ENCODE measurements at regions not wholly inside any gene's neighbourhood (a gene's known extent, or its start where the extent isn't known, plus 50 kb on each side); places are given as distances from the start of the nearest gene placed in this dataset.
A peak's percentile ranks its signal among the peaks of the same experiment; 100 is the strongest.

- Mint-ChIP-seq H3K36me3 (ENCODE audit: low read depth) (no peaks in the 10 kb centered on the region), H3K27me3 (ENCODE audit: insufficient read depth) (no peaks in the 10 kb centered on the region), H3K9me3 (no peaks in the 10 kb centered on the region; the same call in 1 of the 2 replicates), H3K27ac (no peak overlapping the region), H3K4me3 (no peak overlapping the region), H3K4me1 (ENCODE audit: low read depth) (peaks cover 6% of the 10 kb centered on the region; the same call in 1 of the 2 replicates)
- no peak for DNase-seq
- TF ChIP-seq, protein P1, sequence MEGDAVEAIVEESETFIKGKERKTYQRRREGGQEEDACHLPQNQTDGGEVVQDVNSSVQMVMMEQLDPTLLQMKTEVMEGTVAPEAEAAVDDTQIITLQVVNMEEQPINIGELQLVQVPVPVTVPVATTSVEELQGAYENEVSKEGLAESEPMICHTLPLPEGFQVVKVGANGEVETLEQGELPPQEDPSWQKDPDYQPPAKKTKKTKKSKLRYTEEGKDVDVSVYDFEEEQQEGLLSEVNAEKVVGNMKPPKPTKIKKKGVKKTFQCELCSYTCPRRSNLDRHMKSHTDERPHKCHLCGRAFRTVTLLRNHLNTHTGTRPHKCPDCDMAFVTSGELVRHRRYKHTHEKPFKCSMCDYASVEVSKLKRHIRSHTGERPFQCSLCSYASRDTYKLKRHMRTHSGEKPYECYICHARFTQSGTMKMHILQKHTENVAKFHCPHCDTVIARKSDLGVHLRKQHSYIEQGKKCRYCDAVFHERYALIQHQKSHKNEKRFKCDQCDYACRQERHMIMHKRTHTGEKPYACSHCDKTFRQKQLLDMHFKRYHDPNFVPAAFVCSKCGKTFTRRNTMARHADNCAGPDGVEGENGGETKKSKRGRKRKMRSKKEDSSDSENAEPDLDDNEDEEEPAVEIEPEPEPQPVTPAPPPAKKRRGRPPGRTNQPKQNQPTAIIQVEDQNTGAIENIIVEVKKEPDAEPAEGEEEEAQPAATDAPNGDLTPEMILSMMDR (IDR thresholded peaks at IDR 0.05), result no peak
Measured at GRCh38 chr13:64633948-64634347, 2596.2 kb downstream of the PCDH9 start.

- TF ChIP-seq, protein P1 (IDR thresholded peaks at IDR 0.05), result no peak
Measured at GRCh38 chr13:64627654-64628053, 2602.5 kb downstream of the PCDH9 start.

GRCh38 chr13:64626105-64626504 lies 2604.0 kb downstream of the PCDH9 start:
- Mint-ChIP-seq H3K36me3 (ENCODE audit: low read depth) (no peaks in the 10 kb centered on the region), H3K4me3 (no peak overlapping the region), H3K27ac (no peak overlapping the region), H3K9me3 (no peaks in the 10 kb centered on the region), H3K4me1 (ENCODE audit: low read depth) (no peaks in the 10 kb centered on the region), H3K27me3 (ENCODE audit: insufficient read depth) (no peaks in the 10 kb centered on the region)
- DNase-seq, result no peak
- TF ChIP-seq, protein P1 (IDR thresholded peaks at IDR 0.05), result no peak

More at GRCh38 chr13:64627654-64628053, 2602.5 kb downstream of the PCDH9 start:
- Mint-ChIP-seq H3K36me3 (ENCODE audit: low read depth) (no peaks in the 10 kb centered on the region), H3K27ac (no peak overlapping the region), H3K4me1 (ENCODE audit: low read depth) (no peaks in the 10 kb centered on the region), H3K9me3 (no peaks in the 10 kb centered on the region), H3K4me3 (no peak overlapping the region), H3K27me3 (ENCODE audit: insufficient read depth) (no peaks in the 10 kb centered on the region)
- DNase-seq, result no peak

DNA sequence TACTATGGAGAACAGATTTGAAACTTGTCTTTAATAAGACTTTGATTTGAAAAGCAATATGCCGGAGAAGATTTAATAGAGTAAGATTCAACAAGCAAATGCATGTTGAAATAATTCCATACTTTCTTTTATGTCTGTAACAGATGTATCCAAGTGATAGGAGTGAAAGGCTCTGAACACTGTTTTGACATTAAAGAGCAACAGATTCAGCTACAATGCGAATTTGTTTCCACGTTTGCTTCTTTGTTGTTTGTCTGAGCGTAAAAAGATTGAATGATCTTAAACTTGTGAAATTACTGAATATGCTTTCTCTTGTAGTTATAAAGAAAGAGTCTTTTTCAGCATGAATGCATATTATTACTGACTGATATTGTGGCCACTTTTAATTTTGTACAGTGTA lies 2612.9 kb downstream of the PCDH9 start:
- Mint-ChIP-seq H3K36me3 (ENCODE audit: low read depth) (no peaks in the 10 kb centered on the region), H3K9me3 (no peaks in the 10 kb centered on the region; the same call in 1 of the 2 replicates)

DNA sequence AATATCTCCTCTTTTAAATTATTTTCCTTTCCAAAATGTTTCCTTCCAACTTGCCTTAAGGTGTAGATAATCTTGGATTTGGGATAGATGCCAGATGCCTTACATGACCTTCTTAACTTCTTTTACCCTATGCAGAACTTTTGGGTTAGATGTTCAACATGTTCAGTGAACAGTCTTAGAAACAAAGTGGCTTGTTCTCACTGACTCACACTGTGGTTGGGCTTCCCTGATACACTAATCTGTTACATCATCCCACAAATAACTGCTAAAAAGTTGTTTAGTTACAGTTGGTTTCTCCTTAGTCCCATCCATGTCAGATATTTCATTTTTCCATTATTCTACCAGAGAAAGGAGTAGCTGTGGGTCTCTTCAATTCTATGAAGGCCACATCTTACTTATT lies 2638.2 kb downstream of the PCDH9 start:
- peaks cover 8% of the 10 kb centered on the region for H3K4me1 Mint-ChIP-seq (ENCODE audit: low read depth)
- H3K27ac Mint-ChIP-seq, result no peak overlapping the region
- H3K9me3 Mint-ChIP-seq, result no peaks in the 10 kb centered on the region
- H3K4me3 Mint-ChIP-seq, result no peak overlapping the region
- no peaks in the 10 kb centered on the region for H3K27me3 Mint-ChIP-seq (ENCODE audit: insufficient read depth)
- H3K36me3 Mint-ChIP-seq (ENCODE audit: low read depth), result no peaks in the 10 kb centered on the region
- peak; percentile 21 for DNase-seq
- TF ChIP-seq, protein P1 (IDR thresholded peaks at IDR 0.05), result no peak

More for the DNA sequence above, 2612.9 kb downstream of the PCDH9 start:
- no peak overlapping the region for H3K4me3 Mint-ChIP-seq
- no peaks in the 10 kb centered on the region for H3K27me3 Mint-ChIP-seq (ENCODE audit: insufficient read depth)
- DNase-seq, result no peak
- no peaks in the 10 kb centered on the region for H3K4me1 Mint-ChIP-seq (ENCODE audit: low read depth)
- no peak overlapping the region for H3K27ac Mint-ChIP-seq
- TF ChIP-seq, protein P1 (IDR thresholded peaks at IDR 0.05), result no peak

DNA sequence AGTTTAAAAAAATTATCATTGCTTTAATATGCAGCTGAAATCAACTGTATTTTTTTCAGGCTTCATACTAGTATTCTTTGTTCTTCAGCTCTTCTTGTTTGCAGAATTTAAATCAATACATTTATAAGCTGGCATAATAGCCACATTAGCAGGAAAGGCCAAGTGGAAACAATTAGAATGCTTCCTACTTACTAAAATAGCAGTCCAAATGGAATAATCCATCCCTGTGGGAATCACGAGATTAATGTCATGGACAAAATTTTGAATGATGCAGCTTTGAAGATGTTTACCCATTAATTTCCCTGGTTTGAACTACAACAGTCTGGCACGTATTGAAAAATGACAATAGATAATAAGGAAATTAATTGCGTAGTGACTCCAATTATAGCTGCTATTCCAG lies 2650.8 kb downstream of the PCDH9 start:
- no peak overlapping the region for H3K27ac Mint-ChIP-seq
- H3K27me3 Mint-ChIP-seq (ENCODE audit: insufficient read depth), result no peaks in the 10 kb centered on the region; the same call in 1 of the 2 replicates
- DNase-seq, result no peak
- H3K4me3 Mint-ChIP-seq, result no peak overlapping the region
- no peaks in the 10 kb centered on the region for H3K9me3 Mint-ChIP-seq
- H3K4me1 Mint-ChIP-seq (ENCODE audit: low read depth), result no peaks in the 10 kb centered on the region
- no peaks in the 10 kb centered on the region for H3K36me3 Mint-ChIP-seq (ENCODE audit: low read depth)
- TF ChIP-seq, protein P1 (IDR thresholded peaks at IDR 0.05), result no peak
